H9 (cell line): ENCODE measurements at regions not wholly inside any gene's neighbourhood (a gene's known extent, or its start where the extent isn't known, plus 50 kb on each side); places are given as distances from the start of the nearest gene placed in this dataset.

Experiments used
- DNase-seq: peaks from one replicate; pipeline ENCODE4 v3.0.0-alpha.2; 2017
- H2AFZ ChIP-seq: one replicate; pipeline ENCODE4 v1.6.1; 2013; ENCODE audit warnings: mild to moderate bottlenecking, low read length, control low read depth, moderate library complexity
- H2AK5ac ChIP-seq: 2 replicates; pipeline ENCODE4 v1.6.1; 2013; ENCODE audit warnings: low read length, control low read depth, mixed read lengths; ENCODE audit not compliant: insufficient read length
- H2BK120ac ChIP-seq: one replicate; pipeline ENCODE4 v1.6.1; 2013; ENCODE audit warnings: low read depth, mild to moderate bottlenecking, low read length, control low read depth, inconsistent platforms; ENCODE audit not compliant: poor library complexity, severe bottlenecking
- H2BK12ac ChIP-seq: 2 replicates; pipeline ENCODE4 v1.6.1; 2013; ENCODE audit warnings: low read length, control low read depth, mixed read lengths, low read depth; ENCODE audit not compliant: insufficient read length
- H2BK15ac ChIP-seq: 2 replicates; pipeline ENCODE4 v1.6.1; 2013; ENCODE audit warnings: low read depth, low read length, control low read depth
- H2BK20ac ChIP-seq: one replicate; pipeline ENCODE4 v1.6.1; 2013; ENCODE audit warnings: low read depth, mild to moderate bottlenecking, low read length, control low read depth, inconsistent platforms; ENCODE audit not compliant: poor library complexity, severe bottlenecking
- H2BK5ac ChIP-seq: 2 replicates; pipeline ENCODE4 v1.6.1; 2013; ENCODE audit warnings: low read length, control low read depth, mixed read lengths; ENCODE audit not compliant: insufficient read length
- H3K14ac ChIP-seq: 2 replicates; pipeline ENCODE4 v1.6.1; 2013; ENCODE audit warnings: low read length, control low read depth; ENCODE audit not compliant: insufficient read depth
- H3K18ac ChIP-seq: 2 replicates; pipeline ENCODE4 v1.6.1; 2013; ENCODE audit warnings: low read depth, mild to moderate bottlenecking, mixed read lengths, low read length, control low read depth; ENCODE audit not compliant: insufficient read length
- H3K23ac ChIP-seq: 2 replicates; pipeline ENCODE4 v1.6.1; 2013; ENCODE audit warnings: low read length, control low read depth, mixed read lengths, low read depth; ENCODE audit not compliant: insufficient read length
- H3K23me2 ChIP-seq: 2 replicates; pipeline ENCODE4 v1.6.1; 2013; ENCODE audit warnings: low read depth, mild to moderate bottlenecking, mixed read lengths, low read length, control low read depth; ENCODE audit not compliant: insufficient read length, poor library complexity, severe bottlenecking
- H3K27ac ChIP-seq: 2 replicates; pipeline ENCODE4 v1.5.1; 2013; ENCODE audit warnings: low read length, control low read depth, mixed read lengths, low read depth; ENCODE audit not compliant: insufficient read length
- H3K27me3 ChIP-seq: 2 replicates; pipeline ENCODE4 v1.6.1; 2013; ENCODE audit warnings: low read length, control low read depth, inconsistent platforms; ENCODE audit not compliant: insufficient read depth
- H3K4ac ChIP-seq: 2 replicates; pipeline ENCODE4 v1.6.1; 2013; ENCODE audit warnings: low read depth, mild to moderate bottlenecking, control low read depth, inconsistent platforms, low read length, moderate library complexity
- H3K4me1 ChIP-seq: 2 replicates; pipeline ENCODE4 v1.6.1; 2013; ENCODE audit warnings: low read length, control low read depth, inconsistent platforms; ENCODE audit not compliant: insufficient read depth
- H3K4me2 ChIP-seq: 2 replicates; pipeline ENCODE4 v1.6.1; 2013; ENCODE audit warnings: low read length, control low read depth, mixed read lengths; ENCODE audit not compliant: insufficient read length, insufficient read depth
- H3K56ac ChIP-seq: 2 replicates; pipeline ENCODE4 v1.6.1; 2013; ENCODE audit warnings: low read depth, mild to moderate bottlenecking, mixed read lengths, low read length, control low read depth; ENCODE audit not compliant: insufficient read length
- H3K79me1 ChIP-seq: 2 replicates; pipeline ENCODE4 v1.6.1; 2013; ENCODE audit warnings: low read depth, mild to moderate bottlenecking, moderate library complexity, low read length, control low read depth, inconsistent platforms; ENCODE audit not compliant: insufficient read depth, poor library complexity, severe bottlenecking
- H3K79me2 ChIP-seq: 2 replicates; pipeline ENCODE4 v1.6.1; 2013; ENCODE audit warnings: low read length, control low read depth, inconsistent platforms; ENCODE audit not compliant: insufficient read depth
- H3K9ac ChIP-seq: 2 replicates; pipeline ENCODE4 v1.6.1; 2013; ENCODE audit warnings: low read length, control low read depth, mixed read lengths; ENCODE audit not compliant: insufficient read length; ENCODE audit errors: extremely low read depth
- H3K9me3 ChIP-seq: one replicate; pipeline ENCODE4 v1.6.1; 2013; ENCODE audit warnings: low read depth, low read length, inconsistent platforms; ENCODE audit not compliant: control insufficient read depth
- H3T11ph ChIP-seq: one replicate; pipeline ENCODE4 v1.6.1; 2013; ENCODE audit warnings: mild to moderate bottlenecking, low read length, control low read depth, inconsistent platforms
- H4K20me1 ChIP-seq: one replicate; pipeline ENCODE4 v1.6.1; 2013; ENCODE audit not compliant: control insufficient read depth, insufficient read length, insufficient read depth
- H4K5ac ChIP-seq: 2 replicates; pipeline ENCODE4 v1.6.1; 2013; ENCODE audit warnings: low read depth, mild to moderate bottlenecking, mixed read lengths, low read length, control low read depth; ENCODE audit not compliant: insufficient read length
- H4K8ac ChIP-seq: replicated peaks from 2 replicates; pipeline ENCODE4 v1.6.1; 2013; ENCODE audit warnings: low read length, control low read depth, mixed read lengths, low read depth; ENCODE audit not compliant: insufficient read length
- H4K91ac ChIP-seq: 2 replicates; pipeline ENCODE4 v1.6.1; 2013; ENCODE audit warnings: low read depth, mild to moderate bottlenecking, moderate library complexity, mixed read lengths, low read length, control low read depth; ENCODE audit not compliant: insufficient read length
- H3K27ac Mint-ChIP-seq, 3 experiments: 2 replicates in 2 of 3; 3 replicates in 1 of 3; pipeline ENCODE4 v1.8.0; 2020 to 2021; ENCODE audit warnings: mixed read lengths in 3 of 3, mild to moderate bottlenecking in 1 of 3, moderate library complexity in 1 of 3
- H3K27me3 Mint-ChIP-seq: 2 replicates; pipeline ENCODE4 v1.8.0; 2021; ENCODE audit warnings: low read depth, mild to moderate bottlenecking, moderate library complexity, mixed read lengths
- H3K36me3 Mint-ChIP-seq, 3 experiments: 2 replicates in 2 of 3; 3 replicates in 1 of 3; pipeline ENCODE4 v1.8.0; 2020 to 2021; ENCODE audit warnings: low read depth in 3 of 3, mixed read lengths in 3 of 3; ENCODE audit not compliant: insufficient read depth in 1 of 3
- H3K4me1 Mint-ChIP-seq, 2 experiments: 2 replicates each; pipeline ENCODE4 v1.8.0; 2020; ENCODE audit warnings: mixed read lengths in 2 of 2
- H3K4me3 Mint-ChIP-seq, 2 experiments: 2 replicates in 1 of 2; 3 replicates in 1 of 2; pipeline ENCODE4 v1.8.0; 2020 to 2021; ENCODE audit warnings: mild to moderate bottlenecking in 2 of 2, mixed read lengths in 2 of 2, moderate library complexity in 1 of 2
- H3K9me3 Mint-ChIP-seq, 2 experiments: 2 replicates in 1 of 2; 3 replicates in 1 of 2; pipeline ENCODE4 v1.8.0; 2020; ENCODE audit warnings: mild to moderate bottlenecking in 2 of 2, mixed read lengths in 2 of 2, moderate library complexity in 1 of 2
- CTCF ChIP-seq: fragments of 200-600 bp; sonication (generic); conservative IDR thresholded peaks from 3 replicates; pipeline ENCODE4 v1.8.0; 2021; ENCODE audit warnings: antibody characterized with exemption, mild to moderate bottlenecking
- WGBS: extraction: QIAGEN DNeasy Blood & Tissue Kit; methylation state at CpG from one replicate; pipeline ENCODE4 v1.1.7; 2013; ENCODE audit warnings: missing lambda C conversion rate, low lambda C conversion rate, mixed read lengths; ENCODE audit not compliant: insufficient read length; ENCODE audit errors: extremely low coverage; 5-methylcytosine and 5-hydroxymethylcytosine counted together

- Histone ChIP-seq H2BK5ac (no peak overlapping the region), H2BK15ac (no peak overlapping the region), H4K20me1 (no peaks in the 10 kb centered on the region), H4K5ac (no peak overlapping the region), H3K18ac (no peak overlapping the region), H3K79me2 (no peaks in the 10 kb centered on the region), H3T11ph (no peak overlapping the region), H4K91ac (no peak overlapping the region), H3K23me2 (no peaks in the 10 kb centered on the region), H3K4ac (no peak overlapping the region), H3K9me3 (no peaks in the 10 kb centered on the region), H2BK20ac (no peak overlapping the region), H3K4me2 (no peak overlapping the region), H3K9ac (no peak overlapping the region), H3K27ac (no peak overlapping the region), H3K14ac (no peak overlapping the region), H3K79me1 (no peaks in the 10 kb centered on the region), H2AFZ (no peak overlapping the region), H2BK120ac (no peak overlapping the region), H2BK12ac (no peak overlapping the region), H3K4me1 (no peaks in the 10 kb centered on the region), H3K56ac (no peak overlapping the region), H3K23ac (no peak overlapping the region), H4K8ac (no peak overlapping the region), H2AK5ac (no peak overlapping the region), H3K27me3 (no peaks in the 10 kb centered on the region)
- H3K4me1 Mint-ChIP-seq = peaks cover 7 to 9% of the 10 kb centered on the region in 2 experiments
- no peak for TF ChIP-seq CTCF
- H3K36me3 Mint-ChIP-seq = no peaks in the 10 kb centered on the region
- H3K9me3 Mint-ChIP-seq = peaks cover 0 to 5% of the 10 kb centered on the region in 2 experiments; a peak in 2 of 5 replicates
- no CpG with 5 or more reads among the region's 4 CpGs for WGBS
- H3K27me3 Mint-ChIP-seq = no peaks in the 10 kb centered on the region
- no peak overlapping the region for H3K4me3 Mint-ChIP-seq
- DNase-seq = no peak
- no peak overlapping the region for H3K27ac Mint-ChIP-seq
Measured at GRCh38 chr21:16195538-16195910, 465.7 kb downstream of the USP25 start.
